GM18907 (cell line): ENCODE measurements at regions not wholly inside any gene's neighbourhood (a gene's known extent, or its start where the extent isn't known, plus 50 kb on each side); places are given as distances from the start of the nearest gene placed in this dataset.
"Not testable (repeated sequence)": the region's sequence is repeated elsewhere in the genome, so short reads cannot be mapped to it uniquely, and the experiment has no call there.

Experiments
- ATAC-seq: cut with Tn5 transposase; IDR thresholded peaks from one replicate; pipeline ENCODE4 v1.9.1; 2021; ENCODE audit warnings: mild to moderate bottlenecking, moderate library complexity; ENCODE audit not compliant: unreplicated experiment

GRCh38 chr2:167803449-167803988 lies 443.9 kb downstream of the STK39 start:
- no peak for ATAC-seq

GRCh38 chr2:167794554-167795255 lies 452.7 kb downstream of the STK39 start:
- ATAC-seq: no peak

GRCh38 chr2:167793725-167794124 lies 453.7 kb downstream of the STK39 start:
- ATAC-seq: no peak

GRCh38 chr2:167792126-167792525 lies 455.3 kb downstream of the STK39 start:
- no peak for ATAC-seq

- no peak for ATAC-seq
Observed at GRCh38 chr2:167790781-167791450, 456.5 kb downstream of the STK39 start.

GRCh38 chr2:167790189-167790588 lies 457.2 kb downstream of the STK39 start:
- ATAC-seq: no peak

GRCh38 chr2:167787562-167787961 lies 459.8 kb downstream of the STK39 start:
- no peak for ATAC-seq

- no peak for ATAC-seq
Observed at GRCh38 chr2:167787021-167787420, 460.4 kb downstream of the STK39 start.

- ATAC-seq: no peak
Observed at GRCh38 chr2:167785606-167786216, 461.7 kb downstream of the STK39 start.

GRCh38 chr2:167784084-167784425 lies 463.3 kb downstream of the STK39 start:
- no peak for ATAC-seq

GRCh38 chr2:167783261-167784083 lies 463.9 kb downstream of the STK39 start:
- ATAC-seq: no peak

- ATAC-seq: not testable (repeated sequence)
Observed at GRCh38 chr2:167781629-167782028, 465.8 kb downstream of the STK39 start.

- ATAC-seq: no peak
Observed at GRCh38 chr2:167776359-167776758, 471.0 kb downstream of the STK39 start.

- no peak for ATAC-seq
Observed at GRCh38 chr2:167771628-167772027, 475.8 kb downstream of the STK39 start.

- no peak for ATAC-seq
Observed at GRCh38 chr2:167769020-167769419, 478.4 kb downstream of the STK39 start.

- no peak for ATAC-seq
Observed at GRCh38 chr2:167767830-167768229, 479.6 kb downstream of the STK39 start.

- ATAC-seq: no peak
Observed at GRCh38 chr2:167764772-167765341, 482.5 kb downstream of the STK39 start.

GRCh38 chr2:167761465-167762136 lies 485.8 kb downstream of the STK39 start:
- ATAC-seq: no peak

- ATAC-seq: no peak
Observed at GRCh38 chr2:167759531-167759930, 487.9 kb downstream of the STK39 start.

GRCh38 chr2:167758292-167758691 lies 489.1 kb downstream of the STK39 start:
- no peak for ATAC-seq
